HEK293T (cell line): ENCODE measurements at regions not wholly inside any gene's neighbourhood (a gene's known extent, or its start where the extent isn't known, plus 50 kb on each side); places are given as distances from the start of the nearest gene placed in this dataset.

Source experiments
- ARNT ChIP-seq: fragments of 450-650 bp; IDR thresholded peaks from 2 replicates; pipeline ENCODE4 v1.6.1; 2017; ENCODE audit warnings: mild to moderate bottlenecking
- L3MBTL2 ChIP-seq: fragments of 450-650 bp; conservative IDR thresholded peaks from 2 replicates; pipeline ENCODE4 v1.6.1; 2016; ENCODE audit warnings: mild to moderate bottlenecking

DNA sequence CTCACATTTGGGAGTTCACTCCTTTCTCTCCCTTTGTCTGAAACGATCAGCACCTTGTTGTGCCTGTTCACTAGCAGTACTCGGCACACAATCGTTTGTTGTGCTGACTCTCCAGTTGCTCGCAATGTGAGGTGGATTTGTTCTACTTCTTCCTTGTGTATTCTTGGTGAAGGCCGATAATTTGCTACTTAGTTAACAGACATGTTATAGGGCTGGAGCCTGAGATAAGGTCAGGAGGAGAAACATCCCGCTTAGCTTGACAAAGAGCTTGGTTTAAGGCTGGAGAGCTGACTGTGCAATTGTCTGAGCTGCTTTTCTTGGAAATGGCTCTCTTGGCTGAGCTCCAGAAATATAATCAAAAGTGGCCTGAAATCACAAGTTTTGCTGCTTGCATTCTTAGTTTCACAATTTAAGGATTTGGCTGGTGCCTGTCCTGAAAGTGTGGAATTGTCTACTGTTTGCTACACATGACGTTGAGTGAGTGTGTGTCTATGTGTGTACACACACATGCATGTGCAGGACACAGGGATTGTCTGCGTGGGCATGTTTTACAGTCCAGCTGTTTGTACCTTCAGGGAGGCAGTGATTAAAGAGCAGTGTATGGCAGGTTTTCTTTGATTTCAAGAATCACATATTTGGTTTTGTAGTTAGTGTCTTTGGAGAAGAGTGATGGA, 77.7 kb downstream of the ARF6 start:
- TF ChIP-seq ARNT (no peak), L3MBTL2 (no peak)
